ENCODE measurements at regions not wholly inside any gene's neighbourhood (a gene's known extent, or its start where the extent isn't known, plus 50 kb on each side); places are given as distances from the start of the nearest gene placed in this dataset.

GRCh38 chr15:57881972-57882371 lies 175.5 kb downstream of the POLR2M start:
- TF ChIP-seq CTCF (IDR thresholded peaks at IDR 0.05; ENCODE audit: control extremely low read depth in 1 of 3, insufficient read depth in 1 of 3, low read depth in 1 of 3, low read length in 3 of 3) (no peak), CEBPB (IDR thresholded peaks at IDR 0.05; ENCODE audit: low read depth, low read length) (no peak), POLR2AphosphoS5 (IDR thresholded peaks at IDR 0.05; ENCODE audit: low read depth, low read length) (no peak), JUND (IDR thresholded peaks at IDR 0.05; ENCODE audit: low read length) (no peak), EZH2 (IDR thresholded peaks at IDR 0.05; ENCODE audit: low read depth, low read length, severe bottlenecking) (no peak), FOSL1 (IDR thresholded peaks at IDR 0.05; ENCODE audit: insufficient read depth, low read depth, low read length) (no peak), RNF2 (IDR thresholded peaks at IDR 0.05; ENCODE audit: borderline replicate concordance, low read depth, low read length, missing control alignments, poor library complexity, severe bottlenecking) (no peak), CHD2 (IDR thresholded peaks at IDR 0.05; ENCODE audit: low read length) (no peak), MAX (IDR thresholded peaks at IDR 0.05) (no peak), TAF7 (optimal IDR thresholded peaks at IDR 0.05; ENCODE audit: borderline replicate concordance, low read depth, low read length) (no peak), EP300 (IDR thresholded peaks at IDR 0.05; ENCODE audit: borderline replicate concordance in 1 of 2, low read depth in 2 of 2, low read length in 2 of 2) (no peak), BRCA1 (IDR thresholded peaks at IDR 0.05; ENCODE audit: low read depth, low read length) (no peak), SP4 (IDR thresholded peaks at IDR 0.05; ENCODE audit: low read length) (no peak)

All from H1 (cell line).